ENCODE measurements at regions not wholly inside any gene's neighbourhood (a gene's known extent, or its start where the extent isn't known, plus 50 kb on each side); places are given as distances from the start of the nearest gene placed in this dataset.

- DNase-seq (ENCODE audit: insufficient read length, low spot score) (no peak), FAIRE-seq (no peak)
- no peak for TF ChIP-seq POLR2A (IDR thresholded peaks at IDR 0.05; ENCODE audit: low read depth, low read length)
These were observed 72.7 kb upstream of the NUPR2 start for GRCh38 chr7:56188823-56189346.

DNA sequence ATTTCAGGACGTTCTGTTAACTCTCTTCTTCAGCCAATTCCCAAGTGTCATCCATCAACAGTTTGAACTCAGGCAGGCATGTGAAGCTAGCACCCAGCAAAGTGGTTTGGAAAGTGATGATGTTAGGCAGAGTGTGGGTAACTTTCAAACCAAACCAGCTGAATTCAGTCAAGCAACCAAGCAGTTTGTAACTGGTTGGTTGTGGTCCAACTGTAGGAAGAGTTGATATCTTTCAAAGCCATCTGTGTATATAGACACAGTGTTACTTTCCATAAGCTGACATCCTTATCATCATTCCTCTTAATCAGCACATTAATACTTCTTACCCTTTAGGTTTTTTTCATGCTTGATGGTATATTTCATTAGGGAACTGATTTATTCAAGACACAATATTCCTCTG, 72.2 kb upstream of the NUPR2 start:
- no peak for TF ChIP-seq POLR2A (IDR thresholded peaks at IDR 0.05; ENCODE audit: low read depth, low read length)
- DNase-seq (ENCODE audit: insufficient read length, low spot score) (no peak), FAIRE-seq (no peak)

DNA sequence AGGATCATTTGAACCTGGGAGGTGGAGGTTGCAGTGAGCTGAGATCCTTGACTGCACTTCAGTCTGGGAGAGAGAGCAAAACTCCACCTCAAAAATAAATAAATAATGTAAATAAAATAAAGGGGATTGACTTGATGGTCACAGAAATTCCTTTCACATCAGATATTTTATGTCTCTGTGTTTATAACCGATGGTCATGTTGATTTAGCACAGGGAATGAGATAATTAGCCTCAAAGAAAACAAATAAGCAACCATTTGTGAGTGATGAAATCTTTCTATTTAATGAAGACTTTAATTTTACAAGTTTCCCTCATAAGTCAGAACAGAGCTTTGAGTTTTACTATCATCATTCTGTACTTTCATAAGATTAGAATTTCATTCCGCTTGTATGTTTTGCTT, 64.8 kb upstream of the NUPR2 start:
- FAIRE-seq (no peak), DNase-seq (ENCODE audit: insufficient read length, low spot score) (no peak)
- TF ChIP-seq POLR2A (IDR thresholded peaks at IDR 0.05; ENCODE audit: low read depth, low read length) = no peak

DNA sequence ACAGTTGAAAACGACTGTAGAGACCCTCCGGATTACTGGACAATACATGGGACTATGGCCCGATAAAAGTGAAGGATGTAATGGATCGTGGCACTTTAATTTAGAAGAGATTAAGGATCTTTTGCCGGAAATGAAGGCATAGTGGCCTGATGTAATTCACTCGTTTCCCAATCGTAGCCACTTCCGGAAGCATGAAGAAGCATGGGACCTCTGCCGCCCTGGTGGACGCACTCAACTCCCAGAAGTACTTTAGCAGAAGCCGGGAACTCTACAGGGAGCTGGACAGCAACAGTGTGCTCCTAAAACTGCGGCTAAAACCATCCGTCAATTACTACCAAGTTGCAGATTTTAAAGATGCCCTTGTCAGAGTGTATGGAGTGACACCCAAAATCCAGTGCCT, 59.6 kb upstream of the NUPR2 start:
- DNase-seq (ENCODE audit: insufficient read length, low spot score) (no peak), FAIRE-seq (no peak)
- no peak for TF ChIP-seq POLR2A (IDR thresholded peaks at IDR 0.05; ENCODE audit: low read depth, low read length)

GRCh38 chr7:56174875-56175760, 58.9 kb upstream of the NUPR2 start:
- DNase-seq (ENCODE audit: insufficient read length, low spot score) (no peak), FAIRE-seq (no peak)
- no peak for TF ChIP-seq POLR2A (IDR thresholded peaks at IDR 0.05; ENCODE audit: low read depth, low read length)

DNA sequence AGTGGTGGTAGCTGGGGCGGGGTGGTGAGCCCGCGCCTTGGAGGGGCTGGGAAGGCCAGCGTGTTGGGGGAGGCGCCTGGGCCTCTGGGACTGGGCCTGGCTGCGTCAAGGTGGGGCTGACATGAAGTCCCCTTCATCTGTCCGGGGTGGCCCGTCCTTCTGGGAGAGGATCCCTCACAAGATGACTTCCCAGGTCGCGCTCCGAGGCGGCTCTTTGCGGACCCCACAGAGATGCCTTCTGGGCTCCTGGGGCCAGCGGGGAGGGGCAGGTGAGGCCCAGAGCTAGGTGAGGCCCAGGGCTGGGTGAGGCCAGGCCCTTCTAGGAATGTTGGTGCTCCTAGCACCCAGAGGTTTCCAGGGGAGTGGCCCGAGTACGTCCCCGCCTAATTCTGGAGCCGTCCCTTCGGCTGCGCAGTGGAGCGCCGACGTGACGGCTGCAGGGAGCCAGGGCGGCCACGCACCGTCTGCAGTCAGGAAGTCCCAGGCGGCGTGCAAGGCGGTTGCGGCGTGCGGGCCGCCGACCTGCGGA, 58.2 kb upstream of the NUPR2 start:
- FAIRE-seq (no peak), DNase-seq (ENCODE audit: insufficient read length, low spot score) (no peak)
- no peak for TF ChIP-seq POLR2A (IDR thresholded peaks at IDR 0.05; ENCODE audit: low read depth, low read length)

Data from H54 (cell line).